MM.1S (cell line): ENCODE measurements at regions not wholly inside any gene's neighbourhood (a gene's known extent, or its start where the extent isn't known, plus 50 kb on each side); places are given as distances from the start of the nearest gene placed in this dataset.

Experiments
- DNase-seq: peaks from one replicate; pipeline ENCODE4 v3.0.0-alpha.2; 2015
- H2AFZ ChIP-seq: fragments of 300-600 bp; sonication (generic); 2 replicates; pipeline ENCODE4 v1.6.0; 2016; ENCODE audit warnings: antibody characterized with exemption, low read length
- H3F3A ChIP-seq: fragments of 300-600 bp; sonication (generic); 2 replicates; pipeline ENCODE4 v1.6.1; 2016; ENCODE audit warnings: mild to moderate bottlenecking, antibody characterized with exemption, low read length, moderate library complexity, mixed read lengths; ENCODE audit not compliant: insufficient read depth
- H3K27ac ChIP-seq: fragments of 300-600 bp; sonication (generic); 2 replicates; pipeline ENCODE4 v1.5.1; 2016; ENCODE audit warnings: mild to moderate bottlenecking, low read length
- H3K27me3 ChIP-seq: fragments of 300-600 bp; sonication (generic); replicated peaks from 2 replicates; pipeline ENCODE4 v1.6.0; 2016; ENCODE audit warnings: low read length; ENCODE audit not compliant: insufficient read depth
- H3K36me3 ChIP-seq: fragments of 300-600 bp; sonication (generic); replicated peaks from 2 replicates; pipeline ENCODE4 v1.6.1; 2016; ENCODE audit warnings: mild to moderate bottlenecking, low read length, mixed read lengths; ENCODE audit not compliant: insufficient read depth
- H3K4me1 ChIP-seq: fragments of 300-600 bp; sonication (generic); 2 replicates; pipeline ENCODE4 v1.6.1; 2016; ENCODE audit warnings: low read length, mixed read lengths
- H3K4me2 ChIP-seq: fragments of 300-600 bp; sonication (generic); 2 replicates; pipeline ENCODE4 v1.6.0; 2016; ENCODE audit warnings: low read depth, low read length
- H3K4me3 ChIP-seq: fragments of 300-600 bp; sonication (generic); 2 replicates; pipeline ENCODE4 v1.5.1; 2016; ENCODE audit warnings: low read length, mixed read lengths
- H3K79me2 ChIP-seq: fragments of 300-600 bp; sonication (generic); 2 replicates; pipeline ENCODE4 v1.6.1; 2016; ENCODE audit warnings: mixed run types, low read length, mixed read lengths
- H3K9ac ChIP-seq: fragments of 300-600 bp; sonication (generic); 2 replicates; pipeline ENCODE4 v1.6.1; 2016; ENCODE audit warnings: low read length, mixed read lengths
- H3K9me2 ChIP-seq: fragments of 300-600 bp; sonication (generic); replicated peaks from 2 replicates; pipeline ENCODE4 v1.6.1; 2016; ENCODE audit warnings: mild to moderate bottlenecking, low read length, mixed read lengths; ENCODE audit not compliant: insufficient read depth
- H3K9me3 ChIP-seq: fragments of 300-600 bp; sonication (generic); replicated peaks from 2 replicates; pipeline ENCODE4 v1.6.1; 2016; ENCODE audit warnings: mild to moderate bottlenecking, low read length, mixed read lengths; ENCODE audit not compliant: insufficient read depth
- H4K20me1 ChIP-seq: fragments of 300-600 bp; sonication (generic); 2 replicates; pipeline ENCODE4 v1.6.1; 2016; ENCODE audit warnings: mild to moderate bottlenecking, low read length, moderate library complexity, mixed read lengths; ENCODE audit not compliant: insufficient read depth
- CTCF ChIP-seq: fragments of 300-600 bp; sonication (generic); IDR thresholded peaks from 2 replicates; pipeline ENCODE4 v1.5.1; 2016; ENCODE audit warnings: antibody characterized with exemption, low read length, mixed read lengths
- EZH2 ChIP-seq: fragments of 300-600 bp; sonication (generic); optimal IDR thresholded peaks from 2 replicates; pipeline ENCODE3; 2017; ENCODE audit warnings: low read depth, mild to moderate bottlenecking, antibody characterized with exemption, low read length, mixed read lengths
- EZH2phosphoT487 ChIP-seq: fragments of 300-600 bp; sonication (generic); IDR thresholded peaks from 2 replicates; pipeline ENCODE4 v1.6.1; 2018; ENCODE audit warnings: antibody characterized with exemption, low read length

GRCh38 chr15:37586976-37587375 lies 347.5 kb upstream of the TMCO5A start:
- Histone ChIP-seq H2AFZ (no peak overlapping the region), H3K36me3 (no peaks in the 10 kb centered on the region), H3F3A (no peaks in the 10 kb centered on the region), H3K4me2 (no peak overlapping the region), H3K27ac (no peak overlapping the region), H3K4me1 (no peaks in the 10 kb centered on the region), H3K4me3 (no peak overlapping the region), H3K79me2 (no peaks in the 10 kb centered on the region), H3K9ac (no peak overlapping the region), H3K27me3 (no peaks in the 10 kb centered on the region), H3K9me2 (no peaks in the 10 kb centered on the region), H4K20me1 (no peaks in the 10 kb centered on the region), H3K9me3 (no peaks in the 10 kb centered on the region)
- no peak for DNase-seq
- TF ChIP-seq EZH2phosphoT487, result no peak
- TF ChIP-seq EZH2, result no peak
- TF ChIP-seq CTCF, result no peak

- H3K4me2 ChIP-seq, result peak overlapping the region; percentile 6; the same call in 1 of the 2 replicates
- no peaks in the 10 kb centered on the region for H3F3A ChIP-seq
- peak overlapping the region; percentile 49 for H2AFZ ChIP-seq
- H3K27me3 ChIP-seq, result no peaks in the 10 kb centered on the region
- TF ChIP-seq EZH2phosphoT487 (no peak), CTCF (no peak), EZH2 (no peak)
- no peaks in the 10 kb centered on the region for H3K79me2 ChIP-seq
- no peak overlapping the region; the same call in 1 of the 2 replicates for H3K27ac ChIP-seq
- H3K36me3 ChIP-seq, result no peaks in the 10 kb centered on the region
- H3K4me1 ChIP-seq, result no peaks in the 10 kb centered on the region
- H3K9ac ChIP-seq, result no peak overlapping the region
- DNase-seq, result peak; percentile 67
- no peaks in the 10 kb centered on the region for H4K20me1 ChIP-seq
- no peaks in the 10 kb centered on the region for H3K9me3 ChIP-seq
- H3K9me2 ChIP-seq, result no peaks in the 10 kb centered on the region
- no peak overlapping the region for H3K4me3 ChIP-seq
These were observed 340.0 kb upstream of the TMCO5A start for GRCh38 chr15:37594417-37594816.

GRCh38 chr15:37595426-37595970 lies 338.9 kb upstream of the TMCO5A start:
- Histone ChIP-seq H3K27ac (no peak overlapping the region), H3K9me3 (no peaks in the 10 kb centered on the region), H2AFZ (no peak overlapping the region), H3F3A (no peaks in the 10 kb centered on the region), H3K4me2 (no peak overlapping the region), H3K9me2 (no peaks in the 10 kb centered on the region), H3K4me1 (no peaks in the 10 kb centered on the region), H3K79me2 (no peaks in the 10 kb centered on the region), H3K9ac (no peak overlapping the region), H3K27me3 (no peaks in the 10 kb centered on the region), H3K36me3 (no peaks in the 10 kb centered on the region), H3K4me3 (no peak overlapping the region), H4K20me1 (no peaks in the 10 kb centered on the region)
- TF ChIP-seq EZH2phosphoT487 (no peak), CTCF (no peak), EZH2 (no peak)
- DNase-seq, result no peak
